ENCODE measurements at regions not wholly inside any gene's neighbourhood (a gene's known extent, or its start where the extent isn't known, plus 50 kb on each side); places are given as distances from the start of the nearest gene placed in this dataset.

DNA sequence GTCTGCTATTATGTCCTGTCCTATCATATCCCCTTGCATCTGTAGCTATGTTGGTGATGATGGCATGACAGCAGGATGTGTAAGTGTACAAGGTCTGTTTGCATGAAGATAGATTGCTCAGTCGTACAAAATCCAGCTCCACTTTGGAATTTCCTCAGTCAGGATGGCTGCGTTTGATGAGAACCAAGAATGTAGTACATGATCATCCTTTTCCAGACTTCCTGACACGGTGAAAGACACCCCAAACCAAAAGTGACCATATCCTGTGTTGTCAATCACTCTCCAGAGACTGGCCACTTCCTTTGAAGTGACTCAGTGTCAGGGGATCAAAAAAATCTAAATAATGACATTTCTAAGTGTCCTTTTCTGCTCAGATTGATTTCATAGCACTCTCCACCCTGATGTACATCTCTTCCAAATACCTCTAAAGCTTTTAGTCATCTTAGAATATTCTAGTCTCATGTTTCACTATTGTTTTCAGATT lies 213.4 kb downstream of the PLK2 start:
- no peak for DNase-seq

DNA sequence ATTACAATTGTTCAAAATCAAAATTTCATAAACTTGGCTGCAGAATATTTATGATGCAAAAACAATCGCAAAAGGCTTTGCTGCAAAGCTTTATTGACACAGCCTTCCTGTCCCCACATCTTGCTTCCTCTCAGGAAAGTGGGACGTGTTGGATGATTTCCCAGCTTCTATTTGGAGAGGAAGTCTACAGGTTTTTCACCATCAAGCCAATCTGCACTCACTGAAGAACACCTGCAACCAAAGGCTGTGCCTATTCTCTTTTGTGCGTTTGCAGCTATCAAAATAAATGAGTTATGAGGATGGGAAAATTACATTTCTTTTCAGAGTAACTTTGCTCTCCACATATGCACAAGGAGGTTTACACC lies 214.4 kb downstream of the PLK2 start:
- DNase-seq, result no peak

DNA sequence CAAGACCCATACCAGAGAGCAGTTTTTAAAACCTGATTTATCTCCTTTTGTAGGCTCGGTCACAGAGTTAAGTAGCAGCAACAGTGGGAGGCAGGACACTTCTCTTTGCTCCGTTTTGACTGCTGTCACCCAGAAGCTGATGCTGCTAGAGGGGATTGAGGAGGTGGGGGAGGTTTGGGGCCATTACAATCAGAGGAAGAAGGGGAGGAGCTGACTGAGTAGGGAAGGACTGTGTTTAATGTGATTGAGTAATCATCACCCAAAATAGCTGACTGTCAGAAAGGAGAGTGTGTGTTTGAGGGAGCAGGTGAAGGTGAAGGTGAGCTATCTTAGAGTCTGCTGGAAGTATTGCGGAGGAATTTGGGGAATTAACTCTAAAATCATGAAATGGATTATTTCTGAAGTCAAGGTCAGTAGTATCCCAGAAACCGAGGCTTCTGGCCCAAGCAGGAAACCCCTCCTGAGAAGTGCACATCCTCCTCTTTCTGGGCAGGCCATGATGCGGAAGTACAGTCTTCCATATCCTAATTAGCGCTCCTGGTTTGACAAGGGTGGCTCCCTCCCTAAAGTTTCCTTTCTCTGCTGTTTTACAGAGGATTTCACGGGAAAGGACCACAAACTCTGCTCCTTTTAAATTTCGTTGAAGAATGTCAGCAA lies 214.9 kb downstream of the PLK2 start:
- no peak for DNase-seq

DNA sequence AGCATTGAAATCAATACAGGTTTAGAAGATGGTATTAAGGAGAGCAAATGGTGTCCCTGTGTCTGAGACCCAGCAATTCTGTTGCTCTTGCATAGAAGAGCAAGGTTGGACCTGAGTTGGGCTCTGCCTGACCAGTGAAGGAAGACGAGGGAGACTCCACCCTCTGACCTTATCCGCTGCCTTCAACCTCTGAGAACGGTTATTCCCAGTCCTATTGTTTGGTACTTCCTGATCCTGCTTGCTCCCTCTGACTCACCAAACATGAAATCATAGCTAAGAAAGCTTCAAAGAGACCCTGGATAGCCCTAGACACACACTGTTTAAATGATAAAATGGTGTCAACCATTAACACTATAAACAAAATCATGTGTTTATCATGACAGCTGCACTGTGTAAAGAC lies 218.5 kb downstream of the PLK2 start:
- DNase-seq, result no peak

DNA sequence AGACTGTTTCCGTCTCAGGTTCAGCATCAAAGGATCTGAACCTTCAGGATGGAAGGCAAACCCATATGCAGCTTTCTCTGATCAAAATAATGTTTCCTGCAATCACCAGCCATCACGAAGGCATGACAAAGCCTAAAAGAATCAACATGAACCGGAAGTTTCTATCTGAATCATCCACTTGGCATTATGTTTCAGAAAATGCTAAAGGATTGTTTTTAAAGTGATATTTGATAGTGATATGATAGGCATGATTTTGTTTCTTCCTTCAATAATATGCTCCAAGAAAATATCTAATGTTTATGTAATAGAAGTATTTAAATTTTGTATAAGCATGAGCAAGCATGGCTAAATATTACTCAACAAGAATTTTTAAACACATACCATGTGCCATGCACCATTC lies 219.6 kb downstream of the PLK2 start:
- no peak for DNase-seq

DNA sequence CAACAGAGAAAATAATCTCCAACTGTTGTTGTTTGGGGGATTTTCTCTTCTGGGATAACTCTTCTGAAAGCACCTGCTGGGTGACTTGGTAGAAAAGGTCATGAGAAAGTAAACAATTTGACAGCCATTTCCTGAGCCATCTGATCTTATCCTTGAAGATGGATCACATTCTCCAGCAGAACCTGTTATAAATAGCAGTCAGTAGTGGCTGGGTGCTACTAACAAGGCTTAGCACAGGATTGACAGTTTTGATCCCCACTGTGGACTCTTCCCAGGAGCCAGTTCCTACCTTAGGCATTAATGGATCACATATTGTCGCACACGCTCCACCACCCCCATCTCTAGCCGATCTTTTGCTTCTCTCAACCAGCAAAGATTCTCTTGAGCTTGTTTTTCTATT lies 220.2 kb downstream of the PLK2 start:
- DNase-seq, result no peak

DNA sequence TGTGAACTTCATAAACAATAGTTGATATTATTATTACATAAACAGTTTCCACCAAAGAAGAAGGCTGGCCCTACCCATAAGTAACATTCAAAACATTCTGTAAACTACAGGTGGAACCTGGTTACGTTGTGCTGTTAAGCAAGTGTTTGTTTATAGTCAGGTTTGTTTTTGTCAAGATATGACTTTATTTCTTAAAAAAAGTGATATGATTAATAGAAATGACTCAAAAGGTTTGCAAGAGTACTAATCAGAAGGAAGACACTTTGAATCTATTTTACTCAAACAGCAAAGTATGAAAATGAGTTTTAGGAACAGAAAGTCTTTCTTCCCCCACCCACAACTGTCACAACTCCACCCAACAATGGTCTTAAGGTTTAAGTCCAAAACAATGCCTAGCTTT lies 220.8 kb downstream of the PLK2 start:
- no peak for DNase-seq

DNA sequence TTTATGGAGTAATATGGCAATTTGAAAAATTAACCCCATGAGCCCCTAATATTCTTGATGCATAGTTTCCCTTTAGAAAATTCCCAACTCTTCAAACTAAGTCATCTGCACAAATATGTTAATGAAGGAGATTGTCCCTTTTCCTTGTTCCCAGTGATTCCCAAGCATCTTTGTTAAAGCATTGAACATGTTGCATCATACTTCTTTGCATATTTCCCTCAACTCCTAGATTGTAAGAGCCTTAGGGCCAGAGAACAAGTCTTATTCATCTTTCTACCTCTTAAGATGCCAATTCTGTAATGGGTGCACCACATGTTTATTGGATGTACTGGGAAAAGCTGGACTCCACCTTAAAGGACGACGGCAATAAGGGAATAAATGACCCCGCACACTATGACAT lies 223.4 kb downstream of the PLK2 start:
- DNase-seq, result no peak

DNA sequence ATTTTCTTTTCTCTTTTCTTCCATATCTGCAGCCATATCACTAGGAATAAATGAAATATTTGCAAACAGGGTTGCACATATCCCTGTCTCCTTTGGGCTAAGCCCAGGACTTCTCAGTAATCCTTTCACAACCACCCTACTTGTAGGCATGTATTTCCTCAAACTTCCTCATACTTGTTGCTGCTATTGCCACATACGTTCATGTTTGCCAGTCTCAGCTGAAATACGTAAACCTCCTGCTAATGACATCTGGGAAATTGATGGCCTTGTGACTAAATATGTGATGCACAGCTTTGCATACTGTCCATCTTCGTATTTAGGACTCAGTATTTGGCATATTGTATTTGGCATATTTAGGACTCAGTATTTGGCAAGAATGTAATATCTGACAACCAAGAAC lies 224.6 kb downstream of the PLK2 start:
- no peak for DNase-seq

DNA sequence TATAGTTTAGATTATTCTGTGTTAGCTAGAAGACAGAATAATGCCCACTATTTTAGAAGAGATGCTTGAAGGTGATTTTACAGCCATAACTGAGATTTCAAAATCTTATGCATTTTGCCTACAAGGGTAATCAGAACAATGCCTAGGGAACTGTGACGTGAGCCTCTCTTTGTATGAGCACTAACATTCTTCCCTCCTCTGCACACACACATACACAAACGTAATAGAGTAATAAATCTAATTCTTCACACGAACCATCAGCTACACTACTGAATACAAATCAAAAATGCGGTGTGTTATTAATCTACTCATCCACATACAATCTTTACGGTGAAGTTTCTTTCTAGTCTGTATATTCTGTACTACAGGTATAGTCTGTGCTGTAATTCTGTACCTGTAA lies 227.8 kb downstream of the PLK2 start:
- DNase-seq, result no peak

DNA sequence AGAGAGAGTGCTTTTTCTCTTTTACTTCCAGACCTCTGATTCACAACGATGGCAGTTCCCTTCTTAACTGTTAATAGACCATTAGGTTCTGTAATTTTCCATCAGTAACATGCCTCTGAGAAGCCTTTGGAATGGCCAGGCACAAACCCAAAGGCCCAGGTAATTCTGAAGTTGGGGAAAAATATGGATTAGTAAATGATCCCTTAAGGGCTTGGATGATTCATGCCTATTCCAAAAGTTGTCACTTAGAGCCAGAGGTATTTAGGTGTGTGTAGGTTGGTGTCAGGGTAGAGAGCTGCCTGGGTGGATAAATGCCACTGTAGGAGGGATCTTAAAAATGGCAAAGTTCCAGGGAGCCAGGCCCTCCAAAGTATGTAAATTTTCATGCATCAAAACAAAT lies 228.8 kb downstream of the PLK2 start:
- DNase-seq, result no peak

DNA sequence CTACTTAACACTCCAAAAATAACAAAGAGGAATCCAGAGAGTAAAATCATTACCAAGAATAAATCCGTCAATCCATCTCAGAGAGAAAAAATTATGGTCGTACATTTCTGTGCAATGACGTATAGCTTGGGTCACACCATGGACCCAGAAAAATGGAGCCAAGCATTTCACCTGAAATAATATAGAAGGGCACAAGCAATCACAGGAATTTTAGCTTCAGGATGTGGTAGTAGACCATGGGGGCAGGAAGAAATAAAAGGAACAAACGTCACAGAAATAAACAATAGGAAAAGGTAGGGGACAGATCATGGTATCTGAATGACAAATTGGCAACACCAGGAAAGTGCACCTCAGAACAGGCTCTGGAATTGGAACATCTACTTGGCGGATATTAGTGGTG lies 231.0 kb downstream of the PLK2 start:
- no peak for DNase-seq

DNA sequence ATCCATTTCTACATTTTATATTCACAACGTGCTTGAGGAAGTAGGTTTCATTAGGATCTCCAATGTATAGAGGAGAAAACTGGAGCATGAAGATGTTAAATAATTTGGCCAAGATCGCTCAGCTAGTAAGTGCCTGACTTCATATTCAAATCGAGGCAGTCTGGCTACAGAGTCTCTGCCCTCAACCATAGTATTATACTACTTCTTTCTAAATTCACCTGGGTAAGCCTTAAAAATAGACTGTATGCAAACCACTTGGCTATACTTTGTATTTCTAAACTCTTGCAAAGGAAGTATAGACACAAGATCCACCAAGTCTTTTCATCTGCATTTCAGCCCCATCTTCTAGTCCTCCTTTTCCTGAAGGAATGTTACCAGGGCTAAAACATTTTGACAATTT lies 232.0 kb downstream of the PLK2 start:
- no peak for DNase-seq

DNA sequence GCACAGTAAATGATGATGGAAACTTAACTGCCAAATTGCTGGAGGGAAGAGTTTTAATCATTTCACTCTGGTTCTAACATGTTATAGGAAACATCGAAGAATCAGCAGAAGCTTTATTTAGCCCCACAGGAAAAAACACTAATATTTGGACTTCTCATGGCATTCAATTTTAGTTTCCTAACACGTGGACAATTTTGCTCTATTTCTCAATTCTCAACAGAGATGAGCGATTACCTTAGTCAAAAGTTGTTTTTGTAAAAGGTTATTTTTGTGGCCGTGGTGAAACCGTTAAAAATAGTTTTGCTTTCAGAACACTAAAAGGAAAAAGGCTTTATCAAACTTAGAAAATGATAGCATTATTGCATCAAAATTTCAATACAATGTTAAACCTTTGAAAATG lies 235.2 kb downstream of the PLK2 start:
- DNase-seq, result no peak

DNA sequence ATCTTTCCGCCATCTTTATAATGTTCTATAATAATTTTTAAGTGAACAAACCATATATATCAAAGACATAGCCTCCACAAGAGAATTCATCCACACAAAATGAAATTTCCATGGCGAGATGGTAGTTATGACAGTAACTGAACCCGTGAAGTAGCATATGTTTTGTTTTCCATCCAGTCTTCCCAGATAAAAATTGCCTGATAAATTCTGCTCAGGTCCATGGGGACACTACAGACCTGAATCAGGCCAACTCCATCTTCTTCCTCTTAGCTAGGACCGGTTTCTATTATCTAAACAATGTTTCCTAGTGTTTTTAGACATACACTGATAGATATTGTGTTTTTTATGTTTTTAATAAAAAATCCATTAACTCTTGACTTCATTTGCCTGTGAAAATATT lies 235.7 kb downstream of the PLK2 start:
- DNase-seq, result no peak

DNA sequence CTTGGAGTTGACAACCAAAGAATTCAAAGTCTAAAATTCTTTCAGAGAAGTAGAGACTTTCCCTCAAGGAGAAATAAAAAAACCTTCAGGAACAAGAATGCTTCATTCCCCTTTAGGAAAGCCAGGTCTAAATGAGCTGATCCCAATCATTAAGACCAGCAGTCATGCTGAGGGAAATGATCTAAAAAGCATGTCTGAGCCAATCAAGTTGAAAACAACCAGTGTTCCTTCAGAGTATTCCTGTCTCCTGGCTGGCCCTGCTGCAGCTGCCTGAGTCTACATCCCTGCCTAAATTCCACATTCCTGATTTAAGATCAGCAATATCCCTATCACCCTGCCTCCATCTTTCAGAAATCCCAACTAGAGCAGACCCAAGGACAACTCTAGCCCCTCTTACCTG lies 244.5 kb downstream of the PLK2 start:
- no peak for DNase-seq

DNA sequence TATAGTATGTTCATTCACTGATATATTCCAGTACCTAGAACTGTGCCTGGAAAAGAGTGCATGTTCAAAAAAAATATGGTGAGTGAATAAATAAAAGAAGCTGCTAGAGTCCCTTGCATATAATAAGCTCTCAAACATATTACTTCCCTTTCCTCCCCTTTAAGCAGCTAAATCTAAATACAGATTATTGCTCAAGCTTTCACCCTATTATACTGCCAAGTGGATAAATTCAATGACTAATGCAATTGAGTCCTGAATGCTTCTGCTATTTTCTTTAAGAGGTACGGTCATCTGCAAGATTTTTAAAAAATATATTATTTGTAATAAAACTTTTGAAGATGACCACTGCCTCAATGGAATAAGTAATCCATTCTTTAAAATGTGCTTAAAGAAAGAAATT lies 248.4 kb downstream of the PLK2 start:
- no peak for DNase-seq

DNA sequence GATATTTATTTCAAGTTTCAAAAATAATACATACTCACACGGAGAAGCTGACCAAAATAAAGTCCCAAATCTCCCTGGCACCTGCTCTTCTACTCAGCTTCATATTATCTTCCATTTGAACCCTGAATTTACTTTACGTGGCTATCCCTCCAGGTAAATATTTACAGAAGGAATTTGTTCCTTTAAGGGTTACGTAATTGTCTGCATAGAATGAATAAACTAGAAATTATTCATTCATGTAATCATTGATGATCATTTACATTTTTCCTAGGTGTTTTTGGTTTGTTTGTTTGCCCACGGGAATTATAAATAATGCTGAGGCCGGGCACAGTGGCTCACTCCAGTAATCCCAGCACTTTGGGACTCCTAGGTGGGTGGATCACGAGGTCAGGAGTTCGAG lies 251.2 kb downstream of the PLK2 start:
- DNase-seq, result no peak

DNA sequence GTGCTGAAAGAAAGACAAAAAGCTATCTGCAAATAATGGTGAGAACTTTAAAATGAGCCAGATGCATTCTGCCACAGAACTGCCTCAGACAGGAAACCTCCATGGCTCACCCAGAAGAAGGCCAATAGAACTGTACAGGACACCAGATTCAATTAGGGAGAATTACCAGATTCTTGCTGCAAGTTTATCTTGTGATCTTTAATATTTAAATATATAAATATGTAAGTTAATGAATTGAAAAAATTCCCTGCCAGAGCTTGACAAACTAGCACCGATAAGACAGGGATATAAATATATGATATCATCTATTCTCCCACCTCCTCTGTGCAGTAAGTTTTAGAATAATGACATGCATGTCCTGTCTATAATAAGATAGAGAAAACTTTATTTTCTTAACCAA lies 252.8 kb downstream of the PLK2 start:
- DNase-seq, result no peak

DNA sequence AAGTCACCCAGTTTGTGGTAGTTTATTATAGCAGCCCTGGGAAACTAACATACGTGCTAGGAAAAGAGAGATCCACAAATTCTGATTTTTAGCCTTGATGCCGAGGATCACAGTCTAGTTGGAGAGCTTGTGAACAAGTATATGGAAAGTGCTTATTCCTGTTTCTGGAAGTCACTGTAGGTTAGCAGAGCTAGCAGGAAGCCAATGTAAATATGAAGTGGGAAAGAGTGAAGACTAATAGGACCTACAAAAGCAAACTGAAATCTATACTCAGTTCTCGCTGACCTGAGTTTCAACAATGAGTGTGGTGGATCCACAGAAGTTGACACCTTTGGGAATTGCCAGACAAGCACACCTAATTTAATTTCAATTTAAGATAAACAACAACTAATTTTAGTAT lies 254.9 kb downstream of the PLK2 start:
- DNase-seq, result no peak

DNA sequence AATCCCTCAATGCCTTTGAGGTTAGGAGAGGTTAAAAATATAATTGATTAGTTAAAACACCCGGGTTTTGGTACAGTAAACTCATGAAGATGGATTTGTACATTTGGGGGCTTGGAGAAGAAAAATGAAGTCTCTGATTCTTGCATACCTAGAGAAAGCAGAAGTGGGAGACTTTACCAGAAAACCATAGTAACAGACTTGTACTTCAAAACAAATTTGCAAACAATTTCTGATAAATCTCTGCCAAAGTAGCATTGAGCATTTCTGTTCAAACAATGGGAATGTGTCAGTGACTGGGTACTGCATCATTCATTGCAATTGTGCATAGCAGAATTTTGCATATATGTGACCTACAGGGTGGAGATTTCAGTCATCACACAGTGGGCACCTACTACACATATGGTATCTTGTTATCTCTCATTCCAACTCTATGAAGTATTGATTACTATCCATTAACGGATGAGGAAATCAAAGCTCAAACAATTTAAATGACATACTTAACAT lies 256.9 kb downstream of the PLK2 start:
- DNase-seq, result no peak

DNA sequence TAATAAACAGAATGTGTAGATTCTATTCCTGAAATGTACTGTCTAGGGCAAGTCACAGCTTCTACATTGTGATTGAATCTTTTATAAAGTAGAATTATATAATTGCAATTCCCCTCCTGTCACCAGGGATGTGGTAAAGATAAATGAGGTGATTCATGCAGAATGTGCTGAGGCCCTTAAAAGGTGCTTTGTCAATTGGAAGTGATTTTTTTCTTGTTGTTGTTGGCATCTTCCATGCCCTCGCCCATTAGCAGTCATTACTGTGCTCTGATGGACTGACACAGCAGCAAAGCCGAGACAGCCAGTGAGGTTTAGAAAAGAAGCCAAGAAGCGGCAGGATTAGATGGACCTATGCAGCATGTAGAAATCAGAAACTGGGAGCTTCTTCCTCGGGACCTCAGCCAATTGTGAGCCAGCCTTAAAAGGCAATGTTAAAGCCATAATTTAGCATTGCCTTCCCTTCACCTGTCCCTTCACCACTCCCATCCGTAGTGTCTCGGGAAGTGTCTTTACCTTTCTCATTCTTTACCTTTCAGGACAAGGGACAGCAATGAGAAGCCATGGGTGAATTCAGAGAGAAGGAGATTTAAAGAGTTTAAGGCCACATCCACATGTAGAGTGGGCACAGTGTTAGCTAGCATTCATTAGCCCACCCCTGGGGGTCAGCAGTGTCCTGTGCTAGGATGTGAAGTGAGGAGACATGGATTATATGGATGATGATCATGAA lies 257.8 kb downstream of the PLK2 start:
- DNase-seq, result no peak

DNA sequence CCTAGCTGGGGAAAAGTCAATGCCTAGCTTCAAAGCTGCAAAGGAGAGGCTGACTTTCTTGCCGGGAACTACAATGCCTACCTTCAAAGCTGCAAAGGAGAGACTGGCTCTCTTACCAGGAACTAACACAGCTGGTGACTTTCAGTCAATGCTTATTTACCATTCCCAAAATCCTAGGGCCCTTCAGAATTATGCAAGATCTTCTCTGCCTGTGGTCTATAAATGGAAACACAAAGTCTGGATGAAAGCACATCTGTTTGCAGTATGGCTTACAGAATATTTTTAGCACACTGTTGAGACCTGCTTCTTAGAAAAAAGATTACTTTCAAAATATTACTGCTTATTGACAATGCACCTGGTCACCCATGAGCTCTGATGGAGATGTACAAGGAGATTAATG lies 259.4 kb downstream of the PLK2 start:
- DNase-seq, result no peak

DNA sequence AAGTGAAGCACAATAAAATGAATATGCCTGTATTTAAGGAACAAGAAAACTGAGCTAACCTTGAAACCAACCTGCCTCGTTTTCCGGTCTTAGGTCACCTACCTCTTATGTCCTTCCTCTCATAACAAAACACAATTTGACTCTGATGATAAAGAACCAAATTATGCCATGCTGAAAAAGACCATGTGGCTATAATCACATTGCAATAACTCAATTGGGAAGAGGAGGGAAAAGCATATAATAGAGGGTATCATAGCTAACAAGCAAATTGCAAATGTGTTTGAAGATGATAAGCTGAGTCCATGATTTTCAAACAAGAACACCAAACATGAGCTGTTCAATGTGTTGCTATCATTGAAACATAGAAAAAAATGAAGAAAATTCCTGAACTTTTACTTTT lies 260.8 kb downstream of the PLK2 start:
- DNase-seq, result no peak

DNA sequence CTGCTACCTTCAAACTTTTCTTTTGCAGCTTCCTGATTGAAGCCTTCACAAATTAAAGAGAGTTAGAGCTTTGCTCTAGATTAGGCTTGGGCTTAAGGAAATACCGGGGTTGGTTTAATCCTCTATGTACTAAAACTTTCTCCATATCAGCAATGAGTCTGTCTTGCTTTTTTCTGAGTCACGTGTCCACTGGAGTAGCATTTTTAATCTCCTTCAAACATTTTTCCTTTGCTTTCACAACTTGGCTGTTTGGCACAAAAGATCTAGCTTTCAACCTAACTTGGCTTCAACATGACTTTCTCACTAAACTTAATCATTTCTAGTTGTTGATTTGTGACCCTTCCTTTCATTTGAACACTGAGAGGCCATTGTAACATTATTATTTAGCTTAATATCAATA lies 261.6 kb downstream of the PLK2 start:
- DNase-seq, result no peak

All from activated CD4-positive, alpha-beta T cell treated with anti-CD3 and anti-CD28 coated beads, Interleukin-2, amount 50 U/mL, for 48 hours (primary cell).